ENCODE measurements at regions not wholly inside any gene's neighbourhood (a gene's known extent, or its start where the extent isn't known, plus 50 kb on each side); places are given as distances from the start of the nearest gene placed in this dataset.
"Not testable (repeated sequence)": the region's sequence is repeated elsewhere in the genome, so short reads cannot be mapped to it uniquely, and the experiment has no call there.

DNA sequence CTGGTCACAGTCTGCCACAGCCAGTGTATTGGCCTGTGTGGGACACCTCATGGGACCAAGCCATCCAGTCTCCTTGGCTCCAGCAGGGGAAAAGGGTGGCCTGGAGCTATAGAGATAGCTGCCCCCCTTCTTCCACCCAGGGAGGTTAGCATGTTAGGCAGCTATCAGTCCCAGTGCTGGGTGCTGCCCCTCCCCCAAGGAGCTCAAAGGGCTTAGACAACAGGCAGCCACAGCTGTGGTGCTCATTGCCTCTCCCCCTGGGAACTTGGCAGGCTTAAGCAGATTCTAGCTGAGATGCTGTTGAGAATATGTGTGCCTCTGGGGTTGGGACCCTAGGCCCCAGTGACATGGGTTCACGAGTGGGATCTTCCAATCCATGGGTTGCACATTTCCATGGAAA is 226.0 kb upstream of the PTGER4 start:
- no peak for DNase-seq

DNA sequence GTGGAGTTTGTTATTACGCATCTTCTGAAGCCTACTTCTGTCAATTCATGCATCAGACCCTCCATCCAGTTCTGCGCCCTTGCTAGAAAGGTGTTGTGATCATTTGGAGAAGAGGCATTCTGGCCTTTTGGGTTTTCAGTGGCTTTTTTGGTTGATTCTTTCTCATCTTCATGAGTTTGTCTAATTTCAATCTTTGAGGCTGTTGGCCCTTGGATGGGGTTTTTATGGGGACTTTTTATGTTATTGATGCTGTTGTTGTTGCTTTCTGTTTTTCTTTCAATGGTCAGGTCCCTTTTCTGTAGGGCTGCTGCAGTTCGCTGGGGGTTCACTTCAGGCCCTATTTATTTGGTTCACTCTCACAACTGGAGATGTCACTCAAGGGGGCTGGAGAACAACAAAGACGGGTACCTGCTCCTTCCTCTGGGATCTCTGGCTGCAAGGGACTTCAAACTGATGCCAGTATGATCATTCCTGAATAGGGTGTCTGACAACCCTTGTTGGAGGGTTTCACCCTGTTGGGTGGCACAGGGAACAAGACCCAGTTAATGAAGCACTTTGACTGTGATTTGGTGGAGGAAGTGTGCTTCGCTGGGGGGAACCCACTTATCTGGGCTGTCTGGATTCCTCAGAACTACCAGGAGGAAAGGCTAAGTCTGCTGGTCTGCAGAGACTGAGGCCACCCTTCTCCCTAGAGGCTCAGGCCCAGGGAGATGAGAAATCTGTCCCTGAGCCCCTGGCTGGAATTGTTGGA is 226.7 kb upstream of the PTGER4 start:
- DNase-seq = no peak

DNA sequence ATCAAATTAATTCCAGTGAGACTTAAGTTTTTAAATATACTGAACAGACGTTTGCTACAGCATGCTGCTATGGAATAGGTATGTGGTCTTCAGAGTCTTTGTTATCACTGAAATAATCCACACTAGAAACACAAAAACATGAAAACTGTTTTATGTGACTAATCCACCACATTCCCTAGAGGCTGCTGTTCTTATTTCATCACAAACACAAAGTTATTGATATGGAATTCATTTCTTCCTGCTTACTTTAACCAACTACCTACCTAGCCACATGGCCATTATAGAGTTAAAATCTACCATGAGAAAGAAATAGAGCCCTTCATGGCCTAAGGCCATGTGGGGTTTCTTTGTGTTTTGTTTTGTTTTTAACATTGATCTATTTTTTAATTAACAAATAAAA is 232.3 kb upstream of the PTGER4 start:
- no peak for DNase-seq

- no peak for DNase-seq
Measured at GRCh38 chr5:40446910-40447309, 232.8 kb upstream of the PTGER4 start.

- DNase-seq = peak; percentile 18
Measured at GRCh38 chr5:40442346-40442745, 237.4 kb upstream of the PTGER4 start.

GRCh38 chr5:40441733-40442132 is 238.0 kb upstream of the PTGER4 start:
- peak; percentile 48 for DNase-seq

DNA sequence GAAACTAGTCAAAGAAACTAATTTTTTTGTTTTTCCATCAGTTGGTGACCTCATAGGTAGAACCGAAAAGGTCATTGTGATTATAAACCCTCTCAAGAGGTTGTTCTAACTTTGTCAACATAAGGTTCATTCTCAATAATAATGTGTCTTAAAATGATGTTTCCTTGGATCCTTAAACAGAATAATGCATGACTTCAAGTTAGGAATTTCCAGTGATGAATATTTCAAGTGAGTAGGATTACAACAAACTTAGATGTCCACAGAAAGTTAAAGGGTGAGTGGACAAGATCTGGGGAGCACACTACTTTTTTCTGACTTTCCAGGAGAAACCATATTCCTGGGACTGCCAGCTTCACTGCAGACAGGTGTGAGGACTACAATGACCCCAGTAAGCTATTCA is 239.0 kb upstream of the PTGER4 start:
- DNase-seq = no peak

- DNase-seq = peak; percentile 47
Measured at GRCh38 chr5:40439103-40439502, 240.6 kb upstream of the PTGER4 start.

GRCh38 chr5:40438646-40439045 is 241.1 kb upstream of the PTGER4 start:
- not testable (repeated sequence) for DNase-seq

DNA sequence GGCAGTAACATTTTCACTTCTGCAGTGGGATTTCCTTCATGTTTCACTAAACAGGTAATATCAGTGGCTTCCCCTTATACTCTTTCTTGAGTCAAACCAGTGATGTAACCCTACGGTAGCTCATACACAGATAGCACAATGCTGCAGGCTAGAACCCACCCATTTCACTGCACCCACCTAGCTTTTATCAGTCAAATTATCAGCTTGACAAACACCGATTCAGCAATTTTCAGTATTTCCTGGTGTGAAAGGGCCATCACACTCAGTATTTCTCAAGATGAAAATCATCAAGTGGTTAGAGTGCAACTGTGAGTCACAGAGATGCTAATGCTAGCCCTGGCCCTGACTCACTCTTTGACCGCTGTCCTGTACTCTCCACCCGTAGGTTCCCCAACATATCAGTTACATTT is 242.3 kb upstream of the PTGER4 start:
- peak; percentile 49 for DNase-seq

DNA sequence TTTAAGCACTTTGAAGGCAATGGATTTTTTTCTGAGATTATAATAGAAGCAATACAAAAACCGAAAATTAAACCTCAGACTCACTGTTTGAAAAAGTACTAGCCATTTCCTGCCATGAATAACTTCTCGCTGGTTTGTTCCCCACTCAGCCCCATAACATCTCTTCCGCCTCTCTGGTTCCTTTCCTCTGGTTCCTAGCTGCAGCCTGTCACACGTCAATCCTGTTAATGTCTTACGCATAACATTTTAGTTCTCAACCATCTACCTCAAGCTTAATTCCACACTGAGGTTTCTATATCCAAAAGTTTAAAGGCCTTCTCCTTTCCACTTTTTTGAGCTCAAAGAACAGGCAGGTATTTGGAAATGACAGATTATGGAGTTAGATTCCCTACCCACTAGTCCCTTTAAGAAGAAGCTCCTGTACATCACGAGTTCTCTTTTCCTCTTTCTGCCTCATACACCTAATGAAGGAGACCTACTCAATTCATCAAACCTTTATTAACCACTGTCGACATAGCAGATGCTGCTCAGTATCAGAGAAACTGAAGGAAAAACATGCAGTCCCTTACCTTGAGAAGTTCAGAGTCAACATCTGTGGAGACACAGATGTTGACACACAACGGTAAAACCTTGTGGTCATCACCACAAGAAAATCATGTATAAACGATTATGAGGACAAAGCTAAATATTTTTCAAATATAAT is 243.0 kb upstream of the PTGER4 start:
- peak; percentile 66 for DNase-seq

- peak; percentile 9 for DNase-seq
Measured at GRCh38 chr5:40435706-40436105, 244.0 kb upstream of the PTGER4 start.

GRCh38 chr5:40432836-40433235 is 246.9 kb upstream of the PTGER4 start:
- DNase-seq = no peak

GRCh38 chr5:40431734-40432133 is 248.0 kb upstream of the PTGER4 start:
- DNase-seq = no peak

- DNase-seq = no peak
Measured at GRCh38 chr5:40430101-40430710, 249.5 kb upstream of the PTGER4 start.

DNA sequence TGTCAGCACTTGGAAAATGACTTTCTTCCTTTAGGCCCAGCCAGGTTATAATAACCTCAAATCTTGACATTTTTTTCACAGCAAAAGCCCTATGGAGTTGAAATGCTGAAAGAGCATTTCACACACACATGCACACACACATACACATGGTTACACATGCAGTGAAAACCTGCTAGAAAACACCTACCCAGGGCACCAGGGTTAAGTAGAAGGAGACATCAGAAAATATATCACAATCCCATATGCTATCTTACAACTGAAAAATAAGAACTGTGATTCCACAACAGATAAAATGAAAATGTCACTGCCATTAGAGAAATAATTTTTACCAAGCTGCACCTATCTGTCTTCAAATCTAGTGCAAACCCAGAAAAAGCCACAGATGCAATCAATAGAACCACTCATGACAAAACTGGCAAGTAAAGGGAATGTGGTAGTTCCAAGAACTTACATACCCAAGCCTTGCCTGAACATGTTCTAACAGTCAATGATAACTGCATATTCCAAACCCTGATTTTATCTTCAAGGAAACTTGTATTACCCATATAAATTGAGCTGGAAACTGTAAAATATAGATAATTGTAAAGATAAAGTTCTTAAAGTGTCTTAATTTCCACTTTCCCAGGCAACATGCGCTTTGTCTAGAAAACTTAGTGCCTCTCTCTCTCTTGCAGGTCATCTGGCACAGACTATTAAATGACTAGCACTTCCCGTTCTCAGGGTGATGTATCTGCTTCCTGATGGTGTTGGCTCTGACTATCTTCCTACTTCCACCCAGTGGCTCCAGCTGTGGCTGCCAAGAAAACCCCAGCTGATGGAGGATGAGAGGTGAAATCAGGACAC is 250.2 kb upstream of the PTGER4 start:
- peak; percentile 45 for DNase-seq

- no peak for DNase-seq
Measured at GRCh38 chr5:40428815-40429214, 250.9 kb upstream of the PTGER4 start.

DNA sequence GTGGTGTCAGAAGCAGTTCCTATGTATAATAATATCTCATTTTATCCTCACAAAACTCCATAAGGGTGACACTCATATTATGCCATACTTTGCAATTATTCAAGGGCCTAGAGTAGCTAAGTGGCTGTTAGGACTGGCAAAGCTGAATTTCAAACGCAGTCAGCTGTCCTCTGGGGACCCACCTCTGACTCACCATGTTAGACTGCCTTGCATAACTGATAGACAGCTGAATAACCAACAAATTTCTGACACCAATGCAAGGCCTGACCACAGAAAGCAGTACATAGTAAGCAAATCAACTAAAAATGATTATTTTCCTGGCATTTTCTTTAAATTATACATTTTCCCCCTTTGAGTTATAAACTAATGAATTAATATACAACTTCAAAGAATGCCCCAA is 251.6 kb upstream of the PTGER4 start:
- peak; percentile 34 for DNase-seq

- DNase-seq = not testable (repeated sequence)
Measured at GRCh38 chr5:40417046-40417810, 262.5 kb upstream of the PTGER4 start.

- no peak for DNase-seq
Measured at GRCh38 chr5:40416588-40416987, 263.1 kb upstream of the PTGER4 start.

DNA sequence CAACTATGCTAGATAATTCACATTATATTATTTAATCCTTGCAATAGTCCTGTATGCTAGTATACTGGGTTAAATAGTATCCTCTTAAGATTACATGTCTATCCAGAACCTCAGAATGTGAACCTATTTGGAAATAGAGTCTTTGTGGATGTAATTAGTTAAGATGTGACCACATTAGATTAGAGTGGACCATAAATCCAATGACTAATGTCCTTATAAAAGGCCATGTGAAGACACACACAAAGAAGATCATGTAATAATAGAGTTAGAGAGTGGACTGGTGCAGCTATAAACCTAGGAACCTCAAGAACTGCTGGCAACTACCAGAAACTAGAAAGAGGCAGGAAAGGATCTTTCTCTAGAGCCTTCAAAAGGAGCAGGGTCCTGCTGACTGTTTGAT is 263.6 kb upstream of the PTGER4 start:
- no peak for DNase-seq

DNA sequence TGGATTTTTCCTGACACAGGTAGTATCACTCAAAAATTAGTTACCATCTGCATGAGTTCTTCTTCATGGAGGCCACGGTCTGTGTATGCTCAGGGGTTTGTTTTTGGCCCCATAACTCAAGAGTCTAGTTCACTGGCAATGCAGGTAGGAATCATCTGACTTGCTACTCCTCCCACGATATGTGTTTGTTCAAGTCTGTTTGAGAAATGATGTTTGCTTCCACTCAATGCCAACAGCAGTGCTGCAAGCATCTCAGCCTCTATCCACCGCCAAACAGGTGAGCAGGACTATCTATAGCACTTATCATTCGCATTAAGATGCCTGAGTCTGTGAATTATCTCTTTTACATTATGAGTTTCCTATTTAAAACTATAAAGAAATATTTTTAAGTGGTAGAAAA is 264.8 kb upstream of the PTGER4 start:
- no peak for DNase-seq
